Hepatocyte (in vitro differentiated cells): ENCODE measurements at regions not wholly inside any gene's neighbourhood (a gene's known extent, or its start where the extent isn't known, plus 50 kb on each side); places are given as distances from the start of the nearest gene placed in this dataset.

Source experiments
- DNase-seq: peaks from one replicate; pipeline ENCODE4 v3.0.0-alpha.2; 2016; ENCODE audit warnings: low spot score
- H2AFZ ChIP-seq: fragments of 200-600 bp; sonication (generic); 2 replicates; pipeline ENCODE4 v1.6.0; 2016; ENCODE audit warnings: antibody characterized with exemption, mild to moderate bottlenecking
- H3K27ac ChIP-seq: fragments of 200-600 bp; sonication (generic); 2 replicates; pipeline ENCODE4 v1.5.1; 2016; ENCODE audit warnings: mild to moderate bottlenecking
- H3K27me3 ChIP-seq: fragments of 200-600 bp; sonication (generic); 2 replicates; pipeline ENCODE4 v1.6.1; 2016
- H3K36me3 ChIP-seq: fragments of 200-600 bp; sonication (generic); replicated peaks from 2 replicates; pipeline ENCODE4 v1.5.1; 2016; ENCODE audit warnings: low read depth; ENCODE audit not compliant: insufficient read depth
- H3K4me1 ChIP-seq: fragments of 200-600 bp; sonication (generic); 2 replicates; pipeline ENCODE4 v1.5.1; 2016; ENCODE audit warnings: mild to moderate bottlenecking, moderate library complexity; ENCODE audit not compliant: insufficient read depth
- H3K4me2 ChIP-seq: fragments of 200-600 bp; sonication (generic); 2 replicates; pipeline ENCODE4 v1.6.0; 2016
- H3K4me3 ChIP-seq: fragments of 200-600 bp; sonication (generic); 2 replicates; pipeline ENCODE4 v1.5.1; 2016; ENCODE audit warnings: mild to moderate bottlenecking
- H3K79me2 ChIP-seq: fragments of 200-600 bp; sonication (generic); 2 replicates; pipeline ENCODE4 v1.6.0; 2017; ENCODE audit warnings: mild to moderate bottlenecking
- H3K9me2 ChIP-seq: fragments of 200-600 bp; sonication (generic); replicated peaks from 2 replicates; pipeline ENCODE4 v1.6.0; 2017; ENCODE audit warnings: mild to moderate bottlenecking; ENCODE audit not compliant: insufficient read depth
- H3K9me3 ChIP-seq: fragments of 200-600 bp; sonication (generic); 2 replicates; pipeline ENCODE4 v1.5.1; 2016; ENCODE audit warnings: low read depth, mild to moderate bottlenecking
- H4K20me1 ChIP-seq: fragments of 200-600 bp; sonication (generic); 2 replicates; pipeline ENCODE4 v1.6.0; 2016; ENCODE audit warnings: mild to moderate bottlenecking; ENCODE audit not compliant: insufficient read depth, poor library complexity, severe bottlenecking
- EZH2 ChIP-seq: fragments of 200-600 bp; sonication (generic); IDR thresholded peaks from 2 replicates; pipeline ENCODE4 v1.6.1; 2016; ENCODE audit warnings: antibody characterized with exemption, mild to moderate bottlenecking, borderline replicate concordance
- EZH2phosphoT487 ChIP-seq: fragments of 200-600 bp; sonication (generic); IDR thresholded peaks from one replicate; pipeline ENCODE4 v1.6.1; 2018; ENCODE audit warnings: antibody characterized with exemption, mild to moderate bottlenecking, low read depth, moderate library complexity; ENCODE audit not compliant: unreplicated experiment, severe bottlenecking
- WGBS: methylation state at CpG from one replicate; pipeline ENCODE4 v1.1.6; 2016; ENCODE audit warnings: low lambda C conversion rate; ENCODE audit errors: missing lambda C conversion rate; 5-methylcytosine and 5-hydroxymethylcytosine counted together
- TF ChIP-seq, protein P1 (sequence below): fragments of 200-600 bp; sonication (generic); IDR thresholded peaks from 2 replicates; pipeline ENCODE4 v1.5.1; 2016; ENCODE audit warnings: antibody characterized with exemption, mild to moderate bottlenecking; ENCODE audit not compliant: poor library complexity

DNA sequence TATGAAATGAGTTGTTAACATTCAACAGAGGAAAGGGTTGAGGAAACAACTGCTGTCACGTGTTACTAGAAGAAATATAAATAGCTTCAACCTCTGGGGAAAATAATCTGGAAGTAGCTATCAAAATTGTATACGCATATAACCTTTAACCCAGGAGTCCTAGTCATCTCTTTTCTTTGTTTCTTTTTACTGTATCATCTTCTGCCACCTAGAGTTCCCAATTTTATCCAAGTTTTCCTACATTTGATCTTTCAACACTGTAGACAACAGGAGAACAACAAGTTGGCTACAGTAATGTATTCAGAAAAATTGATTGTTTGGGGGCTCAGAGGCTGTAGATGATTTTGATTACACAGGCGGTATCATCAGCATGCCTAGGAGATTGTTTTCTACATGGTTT, 453.7 kb downstream of the FSCB start:
- Histone ChIP-seq H3K79me2 (no peaks in the 10 kb centered on the region), H2AFZ (no peak overlapping the region), H3K36me3 (no peaks in the 10 kb centered on the region), H3K9me2 (no peaks in the 10 kb centered on the region), H3K4me3 (no peak overlapping the region), H3K4me2 (no peak overlapping the region), H3K27ac (no peak overlapping the region), H4K20me1 (no peaks in the 10 kb centered on the region), H3K4me1 (no peaks in the 10 kb centered on the region), H3K9me3 (no peaks in the 10 kb centered on the region), H3K27me3 (no peaks in the 10 kb centered on the region)
- TF ChIP-seq EZH2phosphoT487 = no peak
- TF ChIP-seq, protein P1, sequence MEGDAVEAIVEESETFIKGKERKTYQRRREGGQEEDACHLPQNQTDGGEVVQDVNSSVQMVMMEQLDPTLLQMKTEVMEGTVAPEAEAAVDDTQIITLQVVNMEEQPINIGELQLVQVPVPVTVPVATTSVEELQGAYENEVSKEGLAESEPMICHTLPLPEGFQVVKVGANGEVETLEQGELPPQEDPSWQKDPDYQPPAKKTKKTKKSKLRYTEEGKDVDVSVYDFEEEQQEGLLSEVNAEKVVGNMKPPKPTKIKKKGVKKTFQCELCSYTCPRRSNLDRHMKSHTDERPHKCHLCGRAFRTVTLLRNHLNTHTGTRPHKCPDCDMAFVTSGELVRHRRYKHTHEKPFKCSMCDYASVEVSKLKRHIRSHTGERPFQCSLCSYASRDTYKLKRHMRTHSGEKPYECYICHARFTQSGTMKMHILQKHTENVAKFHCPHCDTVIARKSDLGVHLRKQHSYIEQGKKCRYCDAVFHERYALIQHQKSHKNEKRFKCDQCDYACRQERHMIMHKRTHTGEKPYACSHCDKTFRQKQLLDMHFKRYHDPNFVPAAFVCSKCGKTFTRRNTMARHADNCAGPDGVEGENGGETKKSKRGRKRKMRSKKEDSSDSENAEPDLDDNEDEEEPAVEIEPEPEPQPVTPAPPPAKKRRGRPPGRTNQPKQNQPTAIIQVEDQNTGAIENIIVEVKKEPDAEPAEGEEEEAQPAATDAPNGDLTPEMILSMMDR = no peak
- TF ChIP-seq EZH2 = no peak
- WGBS = 94% methylated on average over 3 of the region's 3 CpGs
- DNase-seq = no peak

DNA sequence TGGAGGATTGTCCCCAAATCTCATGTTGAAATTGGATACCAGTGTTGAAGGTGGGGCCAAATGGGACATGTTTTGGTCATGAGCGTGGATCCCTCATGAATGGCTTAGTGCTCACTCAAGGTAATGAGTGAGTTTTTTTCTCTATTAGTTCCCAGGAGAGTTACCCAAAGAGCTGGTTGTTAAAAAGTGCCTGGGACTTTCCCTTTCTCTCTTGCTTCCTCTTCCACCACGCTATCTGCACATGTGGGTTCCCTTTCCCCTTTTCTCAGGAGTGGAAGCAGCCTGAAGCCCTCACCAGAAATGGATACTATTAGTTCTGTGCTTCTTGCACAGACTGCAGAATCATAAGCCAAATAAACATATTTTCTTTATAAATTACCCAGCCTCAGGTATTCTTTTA, 465.4 kb downstream of the FSCB start:
- Histone ChIP-seq H2AFZ (no peak overlapping the region), H3K9me3 (no peaks in the 10 kb centered on the region), H3K27ac (no peak overlapping the region), H3K36me3 (no peaks in the 10 kb centered on the region), H3K27me3 (no peaks in the 10 kb centered on the region), H3K4me1 (no peaks in the 10 kb centered on the region), H3K4me2 (no peak overlapping the region), H4K20me1 (no peaks in the 10 kb centered on the region), H3K4me3 (no peak overlapping the region), H3K9me2 (no peaks in the 10 kb centered on the region), H3K79me2 (no peaks in the 10 kb centered on the region)
- no peak for TF ChIP-seq EZH2
- TF ChIP-seq, protein P1 = no peak
- TF ChIP-seq EZH2phosphoT487 = no peak
- WGBS = 89% methylated on average over 2 of the region's 2 CpGs
- DNase-seq = no peak

DNA sequence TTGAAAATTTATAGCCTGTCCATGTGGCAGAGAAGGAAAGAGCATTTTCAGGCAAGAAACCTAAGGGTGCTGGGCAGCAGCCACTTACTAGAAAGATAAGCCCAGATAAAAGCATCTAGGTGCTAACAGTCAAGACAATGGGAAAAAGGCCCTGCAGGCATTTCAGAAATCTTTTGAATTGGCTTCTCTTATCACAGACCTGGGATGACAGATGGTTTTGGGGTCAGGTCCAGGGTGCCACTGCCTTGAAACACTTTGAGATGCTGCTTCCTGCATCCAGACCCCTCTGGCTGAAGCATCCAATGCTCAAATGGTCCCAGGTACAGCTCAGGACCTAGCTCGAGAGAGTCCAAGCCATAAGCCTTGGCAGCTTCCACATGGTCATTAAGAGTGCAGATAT, 466.5 kb downstream of the FSCB start:
- H3K4me2 ChIP-seq = no peak overlapping the region
- H3K9me2 ChIP-seq = no peaks in the 10 kb centered on the region
- H3K79me2 ChIP-seq = no peaks in the 10 kb centered on the region
- H3K4me1 ChIP-seq = no peaks in the 10 kb centered on the region
- no peak for DNase-seq
- H3K27me3 ChIP-seq = no peaks in the 10 kb centered on the region
- no peaks in the 10 kb centered on the region for H3K9me3 ChIP-seq
- no peak for TF ChIP-seq EZH2phosphoT487
- no peak for TF ChIP-seq EZH2
- TF ChIP-seq, protein P1 = no peak
- H4K20me1 ChIP-seq = no peaks in the 10 kb centered on the region
- no peak overlapping the region for H2AFZ ChIP-seq
- H3K36me3 ChIP-seq = no peaks in the 10 kb centered on the region
- H3K27ac ChIP-seq = no peak overlapping the region
- WGBS = 64% methylated on average over 1 of the region's 1 CpG
- no peak overlapping the region for H3K4me3 ChIP-seq

DNA sequence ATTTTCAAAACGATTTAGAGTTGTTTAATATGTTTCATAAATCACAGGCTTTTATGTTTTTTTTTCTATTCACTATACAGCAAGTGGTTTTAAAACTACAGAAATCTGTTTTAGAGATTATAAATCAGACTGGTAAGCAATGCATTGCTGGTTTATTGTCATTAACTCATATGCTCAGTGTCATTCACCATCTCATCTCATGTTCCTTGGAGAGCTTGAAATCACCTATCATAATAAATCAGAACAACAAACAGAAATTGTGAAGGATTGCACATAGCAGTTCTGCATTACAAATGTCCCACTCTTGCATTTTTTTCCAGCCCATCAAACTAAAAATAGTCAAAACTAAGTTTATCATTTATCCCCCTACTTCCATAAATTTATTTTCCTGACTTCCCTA, 470.8 kb downstream of the FSCB start:
- Histone ChIP-seq H3K36me3 (no peaks in the 10 kb centered on the region), H3K4me1 (peaks cover under 1% of the 10 kb centered on the region), H3K79me2 (no peaks in the 10 kb centered on the region), H3K27me3 (no peaks in the 10 kb centered on the region), H2AFZ (no peak overlapping the region), H4K20me1 (no peaks in the 10 kb centered on the region), H3K27ac (no peak overlapping the region), H3K9me2 (no peaks in the 10 kb centered on the region), H3K4me2 (no peak overlapping the region), H3K9me3 (no peaks in the 10 kb centered on the region), H3K4me3 (no peak overlapping the region)
- no peak for DNase-seq
- 55% methylated on average over 1 of the region's 1 CpG for WGBS
- TF ChIP-seq EZH2phosphoT487 (no peak), EZH2 (no peak)
- TF ChIP-seq, protein P1 = no peak
